ENCODE measurements at regions not wholly inside any gene's neighbourhood (a gene's known extent, or its start where the extent isn't known, plus 50 kb on each side); places are given as distances from the start of the nearest gene placed in this dataset.
"Not testable (repeated sequence)": the region's sequence is repeated elsewhere in the genome, so short reads cannot be mapped to it uniquely, and the experiment has no call there.

- not testable (repeated sequence) for DNase-seq (ENCODE audit: low read depth)
Observed at GRCh38 chr2:194787071-194787470, 870.0 kb upstream of the SLC39A10 start.

GRCh38 chr2:194771394-194771793 is 885.6 kb upstream of the SLC39A10 start:
- not testable (repeated sequence) for DNase-seq (ENCODE audit: low read depth)

GRCh38 chr2:194769030-194769429 is 888.0 kb upstream of the SLC39A10 start:
- DNase-seq (ENCODE audit: low read depth): no peak

GRCh38 chr2:194765723-194766122 is 891.3 kb upstream of the SLC39A10 start:
- DNase-seq (ENCODE audit: low read depth): no peak

- no peak for DNase-seq (ENCODE audit: low read depth)
Observed at GRCh38 chr2:194750926-194751325, 906.1 kb upstream of the SLC39A10 start.

GRCh38 chr2:194745557-194746146 is 911.4 kb upstream of the SLC39A10 start:
- peak; percentile 9 for DNase-seq (ENCODE audit: low read depth)

GRCh38 chr2:194742706-194743105 is 914.3 kb upstream of the SLC39A10 start:
- no peak for DNase-seq (ENCODE audit: low read depth)

GRCh38 chr2:194739217-194739616 is 917.8 kb upstream of the SLC39A10 start:
- no peak for DNase-seq (ENCODE audit: low read depth)

GRCh38 chr2:194735837-194736542 is 921.0 kb upstream of the SLC39A10 start:
- DNase-seq (ENCODE audit: low read depth): no peak

GRCh38 chr2:194730266-194730665 is 926.8 kb upstream of the SLC39A10 start:
- DNase-seq (ENCODE audit: low read depth): no peak

- no peak for DNase-seq (ENCODE audit: low read depth)
Observed at GRCh38 chr2:194725169-194725568, 931.9 kb upstream of the SLC39A10 start.

GRCh38 chr2:194723446-194723845 is 933.6 kb upstream of the SLC39A10 start:
- DNase-seq (ENCODE audit: low read depth): no peak

- DNase-seq (ENCODE audit: low read depth): no peak
Observed at GRCh38 chr2:194721227-194721626, 935.8 kb upstream of the SLC39A10 start.

GRCh38 chr2:194720462-194720861 is 936.6 kb upstream of the SLC39A10 start:
- no peak for DNase-seq (ENCODE audit: low read depth)

GRCh38 chr2:194718881-194719280 is 938.1 kb upstream of the SLC39A10 start:
- DNase-seq (ENCODE audit: low read depth): no peak

- no peak for DNase-seq (ENCODE audit: low read depth)
Observed at GRCh38 chr2:194714541-194714940, 942.5 kb upstream of the SLC39A10 start.

GRCh38 chr2:194709840-194710239 is 947.2 kb upstream of the SLC39A10 start:
- no peak for DNase-seq (ENCODE audit: low read depth)

GRCh38 chr2:194706179-194706578 is 950.8 kb upstream of the SLC39A10 start:
- no peak for DNase-seq (ENCODE audit: low read depth)

- DNase-seq (ENCODE audit: low read depth): no peak
Observed at GRCh38 chr2:194705398-194705797, 951.6 kb upstream of the SLC39A10 start.

GRCh38 chr2:194700726-194701125 is 956.3 kb upstream of the SLC39A10 start:
- no peak for DNase-seq (ENCODE audit: low read depth)

- no peak for DNase-seq (ENCODE audit: low read depth)
Observed at GRCh38 chr2:194700116-194700515, 956.9 kb upstream of the SLC39A10 start.

- no peak for DNase-seq (ENCODE audit: low read depth)
Observed at GRCh38 chr2:194698012-194698411, 959.0 kb upstream of the SLC39A10 start.

- DNase-seq (ENCODE audit: low read depth): no peak
Observed at GRCh38 chr2:194697439-194697838, 959.6 kb upstream of the SLC39A10 start.

- DNase-seq (ENCODE audit: low read depth): no peak
Observed at GRCh38 chr2:194696690-194697089, 960.3 kb upstream of the SLC39A10 start.
